Omental fat pad (tissue), 3 donors: ENCODE measurements at regions not wholly inside any gene's neighbourhood (a gene's known extent, or its start where the extent isn't known, plus 50 kb on each side); places are given as distances from the start of the nearest gene placed in this dataset.
"Not testable (repeated sequence)": the region's sequence is repeated elsewhere in the genome, so short reads cannot be mapped to it uniquely, and the experiment has no call there.

Experiments used
- ATAC-seq: fragments of 150-250 bp; one replicate; pipeline ENCODE4 v1.9.1; 2016; ENCODE audit warnings: mild to moderate bottlenecking, moderate library complexity; ENCODE audit not compliant: low FRiP score
- DNase-seq: peaks from one replicate; pipeline ENCODE4 v3.0.0-alpha.2; 2019; ENCODE audit warnings: low spot score
- CTCF ChIP-seq, 3 donors: fragments of 450-650 bp; IDR thresholded peaks; one replicate each; pipeline ENCODE4 v1.5.1; 2016 to 2017; ENCODE audit warnings: antibody characterized with exemption in 3 of 3, mild to moderate bottlenecking in 3 of 3, moderate library complexity in 2 of 3

- DNase-seq (peak; percentile 15), ATAC-seq (no peak)
- TF ChIP-seq CTCF (IDR thresholded peaks at IDR 0.05): no peak
Measured at GRCh38 chr14:105682956-105683570, 156.7 kb downstream of the TMEM121 start.

- not testable (repeated sequence) for ATAC-seq, DNase-seq
Measured at GRCh38 chr14:105684056-105684455, 157.7 kb downstream of the TMEM121 start.

- DNase-seq, ATAC-seq: not testable (repeated sequence)
Measured at GRCh38 chr14:105684597-105684996, 158.2 kb downstream of the TMEM121 start.

GRCh38 chr14:105685003-105685402, 158.6 kb downstream of the TMEM121 start:
- DNase-seq: no peak
- ATAC-seq: no peak

GRCh38 chr14:105685605-105686004, 159.2 kb downstream of the TMEM121 start:
- ATAC-seq, DNase-seq: not testable (repeated sequence)

More at GRCh38 chr14:105685003-105685402, 158.6 kb downstream of the TMEM121 start:
- TF ChIP-seq CTCF (IDR thresholded peaks at IDR 0.05): no peak

- not testable (repeated sequence) for DNase-seq, ATAC-seq
Measured at GRCh38 chr14:105686050-105686449, 159.7 kb downstream of the TMEM121 start.

GRCh38 chr14:105686462-105687170, 160.2 kb downstream of the TMEM121 start:
- not testable (repeated sequence) for DNase-seq, ATAC-seq

GRCh38 chr14:105687171-105688022, 161.0 kb downstream of the TMEM121 start:
- peak; percentile 4 for DNase-seq
- not testable (repeated sequence) for ATAC-seq

- ATAC-seq (peak; percentile 59), DNase-seq (peak; percentile 7)
Measured at GRCh38 chr14:105688023-105688351, 161.6 kb downstream of the TMEM121 start.

GRCh38 chr14:105688664-105689221, 162.4 kb downstream of the TMEM121 start:
- ATAC-seq: not testable (repeated sequence)
- DNase-seq: peak; percentile 12

- no peak for TF ChIP-seq CTCF (IDR thresholded peaks at IDR 0.05)
- DNase-seq (peak; percentile 7), ATAC-seq (no peak)
Measured at GRCh38 chr14:105689722-105690121, 163.3 kb downstream of the TMEM121 start.
